Upper lobe of right lung (tissue), 1 donor: ENCODE measurements at regions not wholly inside any gene's neighbourhood (a gene's known extent, or its start where the extent isn't known, plus 50 kb on each side); places are given as distances from the start of the nearest gene placed in this dataset.

Experiments used
- ATAC-seq: fragments of 200-7000 bp; cut with Tn5 transposase; one replicate; pipeline ENCODE4 v1.9.1; 2020; ENCODE audit warnings: mild to moderate bottlenecking, moderate library complexity
- DNase-seq: peaks from one replicate; pipeline ENCODE4 v3.0.0-alpha.2; 2020
- H3K27ac ChIP-seq: fragments of 200-600 bp; one replicate; pipeline ENCODE4 v1.8.0; 2022
- H3K27me3 ChIP-seq: fragments of 200-600 bp; one replicate; pipeline ENCODE4 v1.8.0; 2022; ENCODE audit warnings: mild to moderate bottlenecking
- H3K36me3 ChIP-seq: fragments of 200-600 bp; one replicate; pipeline ENCODE4 v1.8.0; 2022
- H3K4me1 ChIP-seq: fragments of 200-600 bp; one replicate; pipeline ENCODE4 v1.8.0; 2022
- H3K4me3 ChIP-seq: fragments of 200-600 bp; one replicate; pipeline ENCODE4 v1.8.0; 2022; ENCODE audit warnings: mild to moderate bottlenecking
- H3K9me3 ChIP-seq: fragments of 200-600 bp; one replicate; pipeline ENCODE4 v1.8.0; 2022
- CTCF ChIP-seq: fragments of 200-600 bp; IDR thresholded peaks from one replicate; pipeline ENCODE4 v1.8.0; 2022; ENCODE audit warnings: antibody characterized with exemption
- intact Hi-C: fragments of 100-400 bp; cut with DNase I; formaldehyde crosslinking; loops from one replicate; pipeline ENCODE4 v1.11.0; 2022
- donor health status: DM: no; HTN: yes; CAD: no; lungs with severe emphysema.

GRCh38 chr12:90260136-90260535 lies 551.5 kb upstream of the ATP2B1 start:
- intact Hi-C loops: no loop called here
- Histone ChIP-seq H3K27ac (no peak overlapping the region), H3K9me3 (no peaks in the 10 kb centered on the region), H3K36me3 (no peaks in the 10 kb centered on the region), H3K4me3 (no peak overlapping the region), H3K27me3 (no peaks in the 10 kb centered on the region), H3K4me1 (no peaks in the 10 kb centered on the region)
- ATAC-seq (no peak), DNase-seq (no peak)
- no peak for TF ChIP-seq CTCF

- H3K27me3 ChIP-seq: no peaks in the 10 kb centered on the region
- no peak overlapping the region for H3K27ac ChIP-seq
- no peak for ATAC-seq
- H3K4me1 ChIP-seq: no peaks in the 10 kb centered on the region
- no peaks in the 10 kb centered on the region for H3K36me3 ChIP-seq
- H3K4me3 ChIP-seq: no peak overlapping the region
- no peak for TF ChIP-seq CTCF
- no peaks in the 10 kb centered on the region for H3K9me3 ChIP-seq
- intact Hi-C loops: no loop called here
- DNase-seq: no peak
Measured at GRCh38 chr12:90257927-90258624, 549.4 kb upstream of the ATP2B1 start.

GRCh38 chr12:90254796-90255195 lies 546.2 kb upstream of the ATP2B1 start:
- Histone ChIP-seq H3K27ac (no peak overlapping the region), H3K4me1 (no peaks in the 10 kb centered on the region), H3K36me3 (no peaks in the 10 kb centered on the region), H3K9me3 (no peaks in the 10 kb centered on the region), H3K27me3 (no peaks in the 10 kb centered on the region), H3K4me3 (no peak overlapping the region)
- DNase-seq (no peak), ATAC-seq (no peak)
- TF ChIP-seq CTCF: no peak
- intact Hi-C loops: no loop called here

GRCh38 chr12:90253674-90254181 lies 545.1 kb upstream of the ATP2B1 start:
- Histone ChIP-seq H3K27me3 (no peaks in the 10 kb centered on the region), H3K36me3 (no peaks in the 10 kb centered on the region), H3K27ac (no peak overlapping the region), H3K4me1 (no peaks in the 10 kb centered on the region), H3K4me3 (no peak overlapping the region), H3K9me3 (no peaks in the 10 kb centered on the region)
- intact Hi-C loops: no loop called here
- TF ChIP-seq CTCF: peak; percentile 13
- ATAC-seq (peak; percentile 75), DNase-seq (peak; percentile 63)

- no peaks in the 10 kb centered on the region for H3K9me3 ChIP-seq
Measured at GRCh38 chr12:90253136-90253535, 544.5 kb upstream of the ATP2B1 start.

More at GRCh38 chr12:90253136-90253535, 544.5 kb upstream of the ATP2B1 start:
- no peak for DNase-seq
- Histone ChIP-seq H3K4me3 (no peak overlapping the region), H3K27ac (no peak overlapping the region), H3K36me3 (no peaks in the 10 kb centered on the region), H3K4me1 (no peaks in the 10 kb centered on the region), H3K27me3 (no peaks in the 10 kb centered on the region)
- TF ChIP-seq CTCF: no peak
- no peak for ATAC-seq
- intact Hi-C loops: no loop called here
